Stimulated activated CD4-positive, alpha-beta T cell treated with anti-CD3 and anti-CD28 coated beads, TNF-alpha, amount 100 ng/mL, for 48 hours (primary cell): ENCODE measurements at regions not wholly inside any gene's neighbourhood (a gene's known extent, or its start where the extent isn't known, plus 50 kb on each side); places are given as distances from the start of the nearest gene placed in this dataset.
A peak's percentile ranks its signal among the peaks of the same experiment; 100 is the strongest.
"Not testable (repeated sequence)": the region's sequence is repeated elsewhere in the genome, so short reads cannot be mapped to it uniquely, and the experiment has no call there.

ENCODE experiments used
- DNase-seq, 3 donors: peaks; one replicate each; pipeline ENCODE4 v3.0.0-alpha.2; 2020; ENCODE audit warnings: low read depth in 3 of 3

GRCh38 chr14:59004012-59004411, 184.5 kb upstream of the DAAM1 start:
- DNase-seq: no peak

- not testable (repeated sequence) for DNase-seq
Observed at GRCh38 chr14:59006179-59006578, 182.3 kb upstream of the DAAM1 start.

DNA sequence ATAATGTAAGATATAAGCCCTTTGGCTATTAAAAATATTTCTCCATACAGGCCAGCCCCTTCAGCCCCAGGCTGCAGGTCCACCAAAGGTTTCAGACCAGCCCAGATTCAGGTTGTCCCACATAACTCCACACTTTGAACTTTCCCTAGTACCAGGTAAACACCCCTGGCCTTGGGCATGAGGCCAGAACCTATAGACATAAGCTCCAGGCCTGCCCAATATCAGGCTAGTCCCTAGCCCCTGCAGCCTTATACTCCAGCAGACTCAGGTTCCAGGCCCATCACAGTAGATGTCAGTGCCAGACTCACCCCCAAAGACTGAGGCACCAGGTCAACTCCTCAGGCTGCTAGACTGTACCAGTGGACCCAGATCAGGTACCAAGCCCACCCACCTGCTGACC, 178.5 kb upstream of the DAAM1 start:
- no peak for DNase-seq

DNA sequence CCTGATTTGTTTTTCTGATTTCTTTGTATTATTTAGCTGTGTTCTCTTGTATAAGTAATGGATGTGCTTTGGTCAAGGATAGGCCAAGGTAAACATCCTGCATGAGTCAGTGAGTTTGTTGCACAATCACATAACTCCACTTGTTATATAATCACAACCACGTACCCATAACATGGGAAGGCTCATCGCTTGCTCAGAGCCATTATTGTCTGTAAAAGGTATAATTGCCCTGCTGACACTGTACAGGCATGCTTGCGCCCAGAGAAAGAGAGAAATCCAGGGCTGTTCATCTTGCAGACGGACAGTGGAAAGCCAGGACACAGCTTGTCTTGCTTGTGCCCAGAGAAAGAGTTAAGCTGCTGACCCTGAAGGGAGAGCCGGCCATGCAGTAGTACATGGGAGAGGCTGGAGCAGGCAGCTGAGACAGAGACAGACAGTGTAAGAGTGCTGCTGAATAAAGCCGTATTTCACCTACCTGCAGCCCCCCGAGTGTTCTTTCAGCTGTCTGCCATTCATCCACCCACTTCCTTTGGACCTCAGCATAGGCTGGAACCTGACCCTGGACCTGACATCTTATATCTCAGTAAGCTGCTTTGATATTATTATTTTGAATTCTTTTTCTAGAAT, 174.7 kb upstream of the DAAM1 start:
- DNase-seq: no peak

GRCh38 chr14:59015482-59015881, 173.0 kb upstream of the DAAM1 start:
- no peak for DNase-seq

DNA sequence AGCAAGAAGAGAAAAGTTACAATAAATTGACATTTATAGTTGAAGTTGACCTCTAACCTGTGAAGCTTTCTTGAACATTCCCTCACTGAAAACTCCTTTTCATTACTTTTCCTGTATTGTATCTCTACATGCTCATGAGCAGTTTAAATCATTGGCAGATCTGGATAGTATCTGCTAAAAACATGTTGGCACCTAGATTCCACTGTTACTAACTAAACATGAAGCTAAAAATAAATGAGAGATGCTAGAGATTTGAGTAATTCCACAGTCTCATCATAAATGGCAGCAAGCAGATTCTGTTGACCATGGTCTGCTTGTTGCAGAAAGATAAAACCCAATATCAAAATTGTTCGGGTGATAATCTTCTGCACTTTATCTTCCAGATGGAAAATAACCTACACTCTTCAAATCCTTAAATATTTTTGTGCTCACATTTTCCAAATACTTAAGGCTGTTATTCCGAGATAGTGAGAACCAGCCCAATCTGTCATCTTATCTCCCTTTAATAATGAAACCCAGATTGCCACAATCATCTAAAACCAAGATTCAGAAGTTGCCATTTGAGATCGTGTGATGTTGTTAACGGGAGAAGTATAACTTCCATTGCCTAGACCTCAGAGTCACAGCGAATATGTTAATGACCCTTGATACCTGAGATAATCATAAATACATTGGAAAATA, 171.0 kb upstream of the DAAM1 start:
- no peak for DNase-seq

GRCh38 chr14:59018460-59018859, 170.0 kb upstream of the DAAM1 start:
- no peak for DNase-seq

DNA sequence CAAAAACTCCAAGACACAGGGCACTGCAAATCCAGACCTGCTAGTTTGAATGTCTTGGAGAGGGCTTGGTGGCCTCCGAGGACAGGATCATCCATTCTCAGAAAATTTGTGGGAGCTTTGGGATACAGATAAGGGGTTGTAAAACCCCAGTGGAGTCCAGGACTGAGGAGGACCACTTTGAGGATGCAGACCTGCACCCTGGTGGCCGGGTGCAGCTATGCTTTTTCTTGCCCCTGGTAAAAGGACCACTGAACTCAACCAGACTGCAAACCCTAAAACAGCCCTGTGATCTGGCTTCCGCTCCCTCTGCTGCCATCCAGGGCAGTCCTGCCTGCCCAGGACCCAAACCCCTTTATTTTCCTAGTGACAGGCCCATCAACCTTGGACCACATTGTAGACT, 169.5 kb upstream of the DAAM1 start:
- DNase-seq: no peak

- DNase-seq: no peak
Observed at GRCh38 chr14:59020382-59020781, 168.1 kb upstream of the DAAM1 start.

DNA sequence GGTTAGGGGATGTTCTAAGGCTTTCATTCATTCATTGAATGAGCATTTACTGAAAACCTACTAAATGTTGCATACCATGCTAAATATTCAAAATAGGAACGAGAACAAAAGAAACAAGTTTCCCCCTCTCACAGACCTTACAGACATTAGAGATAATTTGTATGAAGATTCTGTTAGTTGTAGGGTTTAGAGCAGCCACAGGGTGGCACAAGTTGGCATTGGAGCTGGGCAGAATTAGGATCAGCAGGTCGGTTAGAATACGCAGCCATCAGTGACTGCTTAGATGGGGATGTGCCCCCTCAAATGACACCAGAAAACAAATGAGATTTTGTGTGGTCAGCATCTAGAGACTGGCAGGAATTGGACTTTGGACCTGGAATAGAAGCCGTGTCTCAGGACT, 166.3 kb upstream of the DAAM1 start:
- DNase-seq: no peak

- DNase-seq: no peak
Observed at GRCh38 chr14:59026081-59026480, 162.4 kb upstream of the DAAM1 start.

DNA sequence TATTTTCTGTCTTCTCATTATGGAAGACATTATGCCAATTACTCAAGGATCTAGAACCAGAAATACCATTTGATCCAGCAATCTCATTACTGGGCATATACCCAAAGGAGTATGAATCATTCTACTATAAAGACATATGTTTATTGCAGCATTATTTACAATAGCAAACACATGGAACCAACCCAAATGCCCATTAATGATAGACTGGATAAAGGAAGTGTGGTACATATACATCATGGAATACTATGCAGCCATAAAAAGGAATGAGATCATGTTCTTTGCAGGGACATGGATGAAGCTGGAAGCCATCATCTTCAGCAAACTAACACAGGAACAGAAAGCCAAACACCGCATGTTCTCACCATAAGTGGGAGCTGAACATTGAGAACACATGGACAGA, 161.8 kb upstream of the DAAM1 start:
- DNase-seq: not testable (repeated sequence)

GRCh38 chr14:59028476-59029202, 159.8 kb upstream of the DAAM1 start:
- peak; percentile 3 to 10 (median 9) for DNase-seq

- DNase-seq: no peak
Observed at GRCh38 chr14:59032826-59033225, 155.6 kb upstream of the DAAM1 start.

- no peak for DNase-seq
Observed at GRCh38 chr14:59036134-59036533, 152.3 kb upstream of the DAAM1 start.

DNA sequence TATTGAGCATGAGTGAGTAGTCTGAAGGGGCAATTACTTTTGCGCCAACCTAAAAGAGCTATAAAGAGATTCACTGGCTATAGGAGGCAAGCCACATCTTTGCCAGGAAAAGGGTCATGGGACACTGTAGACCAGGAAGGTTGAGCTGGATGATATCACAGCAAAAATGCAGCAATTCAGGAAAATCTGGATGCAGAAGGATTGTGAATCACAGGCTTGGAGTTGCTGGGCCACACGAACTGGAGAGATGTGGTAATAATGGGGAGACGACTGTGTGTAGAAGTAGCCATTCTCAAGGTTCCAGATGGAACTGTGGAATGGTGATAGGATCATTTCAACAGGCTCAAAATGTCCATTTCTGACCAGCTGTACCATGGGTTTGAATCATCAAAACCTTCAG, 151.4 kb upstream of the DAAM1 start:
- no peak for DNase-seq

GRCh38 chr14:59037620-59038019, 150.8 kb upstream of the DAAM1 start:
- no peak for DNase-seq

GRCh38 chr14:59038746-59039145, 149.7 kb upstream of the DAAM1 start:
- no peak for DNase-seq

DNA sequence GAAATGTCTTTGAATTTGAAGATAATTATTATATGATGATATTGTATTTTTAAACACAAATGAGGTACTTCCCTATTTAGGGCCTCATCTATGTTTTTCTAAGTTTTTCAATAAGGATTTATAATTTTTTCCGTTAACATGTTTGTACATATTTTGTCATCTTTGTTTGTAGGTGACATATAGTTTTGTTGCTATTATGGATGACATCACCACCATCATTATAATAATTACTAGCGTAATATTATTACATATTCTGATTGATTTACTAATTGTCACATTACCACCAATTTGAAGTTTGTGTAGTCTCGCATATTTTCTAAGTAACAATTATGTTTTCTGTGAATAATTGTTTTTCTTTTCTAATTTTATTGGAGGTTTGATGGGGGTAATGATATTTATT, 147.2 kb upstream of the DAAM1 start:
- DNase-seq: no peak

GRCh38 chr14:59044707-59045106, 143.8 kb upstream of the DAAM1 start:
- no peak for DNase-seq

- no peak for DNase-seq
Observed at GRCh38 chr14:59046746-59047145, 141.7 kb upstream of the DAAM1 start.

- no peak for DNase-seq
Observed at GRCh38 chr14:59055006-59055405, 133.5 kb upstream of the DAAM1 start.

GRCh38 chr14:59055439-59056045, 132.9 kb upstream of the DAAM1 start:
- DNase-seq: no peak
